GM12892 (cell line): ENCODE measurements at regions not wholly inside any gene's neighbourhood (a gene's known extent, or its start where the extent isn't known, plus 50 kb on each side); places are given as distances from the start of the nearest gene placed in this dataset.
"Not testable (repeated sequence)": the region's sequence is repeated elsewhere in the genome, so short reads cannot be mapped to it uniquely, and the experiment has no call there.

ENCODE experiments used
- POLR2A ChIP-seq: IDR thresholded peaks from 2 replicates; pipeline ENCODE4 v1.6.1; 2011; ENCODE audit warnings: low read depth, low read length, control low read depth
- POLR2AphosphoS5 ChIP-seq: IDR thresholded peaks from 2 replicates; pipeline ENCODE4 v1.6.1; 2011; ENCODE audit warnings: low read depth, low read length, control low read depth
- TAF1 ChIP-seq: IDR thresholded peaks from 2 replicates; pipeline ENCODE4 v1.6.1; 2011; ENCODE audit warnings: low read depth, mild to moderate bottlenecking, control low read depth, low read length, borderline replicate concordance

DNA sequence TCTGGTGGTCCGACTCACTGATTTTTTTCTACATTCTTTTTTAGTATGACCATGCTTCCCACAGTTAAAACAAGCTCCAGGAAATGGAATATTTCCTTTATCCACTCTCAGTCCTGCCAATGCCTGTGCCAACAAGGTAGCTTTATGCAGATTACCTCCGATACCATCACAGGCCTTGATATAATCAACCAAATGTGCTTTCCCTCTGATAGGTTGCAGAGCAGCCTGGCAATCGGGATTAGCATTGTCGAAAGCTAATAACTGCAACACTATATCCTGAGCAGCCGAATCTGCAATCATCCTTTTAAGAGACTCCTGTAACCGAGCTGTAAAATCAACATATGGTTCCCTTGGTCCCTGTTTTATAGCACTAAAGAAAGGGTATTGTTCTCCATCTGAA, 122.3 kb upstream of the IGFBP3 start:
- TF ChIP-seq POLR2A, TAF1, POLR2AphosphoS5: not testable (repeated sequence)
